IMR-90 (cell line): ENCODE measurements at regions not wholly inside any gene's neighbourhood (a gene's known extent, or its start where the extent isn't known, plus 50 kb on each side); places are given as distances from the start of the nearest gene placed in this dataset.

Source experiments
- ATAC-seq: fragments of 200-7000 bp; cut with Tn5 transposase; 2 replicates; pipeline ENCODE4 v1.9.1; 2020; ENCODE audit warnings: low read depth, mild to moderate bottlenecking, moderate library complexity
- BruUV-seq: library from RNA; stranded (reverse); fragments of 400-500 nt; replicated peaks from 2 replicates; lab custom pipeline; 2021; lab: Mats Ljungman, UMichigan
- CTCF ChIA-PET: fragments of 300-600 bp; formaldehyde crosslinking; extraction: SDS; loops from one replicate; lab custom pipeline; 2021; ENCODE audit warnings: antibody characterized with exemption; lab: Yijun Ruan, JAX
- POLR2A ChIA-PET: fragments of 300-600 bp; sonication (Branson Sonifier 250); formaldehyde crosslinking; loops from one replicate; lab custom pipeline; 2022; ENCODE audit warnings: antibody characterized with exemption; ENCODE audit not compliant: unreplicated experiment; lab: Charles Lee
- DNase-seq: peaks from one replicate; pipeline ENCODE4 v3.0.0; 2013
- H2AFZ ChIP-seq: replicated peaks from 2 replicates; pipeline ENCODE3; 2013; ENCODE audit warnings: low read length, mild to moderate bottlenecking; ENCODE audit not compliant: poor library complexity
- H2AK5ac ChIP-seq: 2 replicates; pipeline ENCODE4 v1.6.1; 2013; ENCODE audit warnings: low read depth, low read length, inconsistent platforms
- H2AK9ac ChIP-seq: replicated peaks from 2 replicates; pipeline ENCODE3; 2013; ENCODE audit warnings: mild to moderate bottlenecking, low read depth, low read length, moderate library complexity; ENCODE audit not compliant: poor library complexity
- H2BK120ac ChIP-seq: 2 replicates; pipeline ENCODE4 v1.6.1; 2013; ENCODE audit warnings: low read depth, low read length, inconsistent platforms
- H2BK15ac ChIP-seq: 3 replicates; pipeline ENCODE4 v1.6.1; 2013; ENCODE audit warnings: low read depth, low read length, inconsistent platforms
- H2BK20ac ChIP-seq: 2 replicates; pipeline ENCODE4 v1.6.1; 2013; ENCODE audit warnings: low read depth, mild to moderate bottlenecking, inconsistent platforms, low read length, moderate library complexity
- H2BK5ac ChIP-seq: 2 replicates; pipeline ENCODE4 v1.6.1; 2013; ENCODE audit warnings: mild to moderate bottlenecking, low read depth, low read length, inconsistent platforms; ENCODE audit not compliant: poor library complexity, severe bottlenecking
- H3K14ac ChIP-seq: replicated peaks from 2 replicates; pipeline ENCODE4 v1.6.1; 2013; ENCODE audit warnings: low read depth, low read length, inconsistent platforms
- H3K18ac ChIP-seq: 2 replicates; pipeline ENCODE4 v1.6.1; 2013; ENCODE audit warnings: low read depth, low read length, control low read depth
- H3K23ac ChIP-seq: 2 replicates; pipeline ENCODE4 v1.6.1; 2013; ENCODE audit warnings: low read depth, low read length, inconsistent platforms
- H3K27ac ChIP-seq: 2 replicates; pipeline ENCODE4 v1.5.1; 2013; ENCODE audit warnings: mild to moderate bottlenecking, control low read depth, low read length; ENCODE audit not compliant: insufficient read depth
- H3K27me3 ChIP-seq: 2 replicates; pipeline ENCODE4 v1.6.1; 2013; ENCODE audit warnings: low read length; ENCODE audit not compliant: control insufficient read depth, insufficient read depth
- H3K36me3 ChIP-seq: 2 replicates; pipeline ENCODE4 v1.6.1; 2013; ENCODE audit warnings: low read length, mixed read lengths; ENCODE audit not compliant: control insufficient read depth, insufficient read depth
- H3K4ac ChIP-seq: 2 replicates; pipeline ENCODE4 v1.6.1; 2013; ENCODE audit warnings: low read depth, low read length, inconsistent platforms
- H3K4me1 ChIP-seq: 2 replicates; pipeline ENCODE4 v1.6.1; 2013; ENCODE audit warnings: low read length, mixed read lengths; ENCODE audit not compliant: control insufficient read depth, insufficient read depth
- H3K4me2 ChIP-seq: 2 replicates; pipeline ENCODE4 v1.6.1; 2013; ENCODE audit warnings: low read depth, mild to moderate bottlenecking, control low read depth, low read length, moderate library complexity
- H3K4me3 ChIP-seq: 2 replicates; pipeline ENCODE4 v1.5.1; 2013; ENCODE audit warnings: low read depth, mild to moderate bottlenecking, control low read depth, low read length, moderate library complexity; ENCODE audit not compliant: insufficient read depth
- H3K56ac ChIP-seq: 2 replicates; pipeline ENCODE4 v1.6.1; 2013; ENCODE audit warnings: low read length, inconsistent platforms; ENCODE audit not compliant: insufficient read depth; ENCODE audit errors: extremely low read depth
- H3K79me1 ChIP-seq, 2 experiments: 2 replicates each; pipeline ENCODE4 v1.6.1; 2013; ENCODE audit warnings: low read length in 2 of 2, inconsistent platforms in 1 of 2, low read depth in 1 of 2
- H3K9ac ChIP-seq: 2 replicates; pipeline ENCODE4 v1.6.1; 2013; ENCODE audit warnings: low read depth, low read length, control low read depth
- H3K9me1 ChIP-seq: 2 replicates; pipeline ENCODE4 v1.6.1; 2013; ENCODE audit warnings: low read length, inconsistent platforms; ENCODE audit not compliant: insufficient read depth
- H3K9me3 ChIP-seq: 2 replicates; pipeline ENCODE4 v1.6.1; 2013; ENCODE audit warnings: low read length; ENCODE audit not compliant: control insufficient read depth, insufficient read depth
- H4K20me1 ChIP-seq: 2 replicates; pipeline ENCODE4 v1.6.1; 2013; ENCODE audit warnings: low read length, inconsistent platforms; ENCODE audit not compliant: insufficient read depth
- H4K5ac ChIP-seq: 2 replicates; pipeline ENCODE4 v1.6.1; 2013; ENCODE audit warnings: mild to moderate bottlenecking, low read depth, low read length, control low read depth
- H4K8ac ChIP-seq, 2 experiments: 2 replicates each; pipeline ENCODE4 v1.6.1; 2013; ENCODE audit warnings: low read depth in 2 of 2, low read length in 2 of 2, control low read depth in 1 of 2, inconsistent platforms in 1 of 2
- H4K91ac ChIP-seq: 2 replicates; pipeline ENCODE4 v1.6.1; 2013; ENCODE audit warnings: low read depth, low read length, inconsistent platforms; ENCODE audit not compliant: insufficient read depth
- BHLHE40 ChIP-seq: fragments of 150-350 bp; IDR thresholded peaks from 2 replicates; pipeline ENCODE4 v1.6.1; 2016; ENCODE audit warnings: mild to moderate bottlenecking, low read depth, low read length
- CHD1 ChIP-seq: IDR thresholded peaks from 2 replicates; pipeline ENCODE4 v1.6.1; 2012; ENCODE audit warnings: low read depth, low read length, improper control_type of control experiment
- CTCF ChIP-seq: conservative IDR thresholded peaks from 2 replicates; pipeline ENCODE4 v1.5.1; 2012; ENCODE audit warnings: mild to moderate bottlenecking, low read depth, low read length, improper control_type of control experiment
- NFE2L2 ChIP-seq: fragments of 150-350 bp; IDR thresholded peaks from 2 replicates; pipeline ENCODE4 v1.6.1; 2016; ENCODE audit warnings: low read depth, mild to moderate bottlenecking, low read length
- POLR2A ChIP-seq: IDR thresholded peaks from 2 replicates; pipeline ENCODE4 v1.6.1; 2012; ENCODE audit warnings: mild to moderate bottlenecking, low read depth, low read length
- RAD21 ChIP-seq: IDR thresholded peaks from 2 replicates; pipeline ENCODE4 v1.6.1; 2012; ENCODE audit warnings: low read length, improper control_type of control experiment
- RCOR1 ChIP-seq: IDR thresholded peaks from 2 replicates; pipeline ENCODE4 v1.6.1; 2012; ENCODE audit warnings: mild to moderate bottlenecking, low read length, improper control_type of control experiment; ENCODE audit not compliant: insufficient replicate concordance
- SMC3 ChIP-seq: fragments of 150-350 bp; IDR thresholded peaks from 2 replicates; pipeline ENCODE4 v1.6.1; 2016; ENCODE audit warnings: low read depth, mild to moderate bottlenecking, antibody characterized with exemption, low read length, moderate library complexity
- USF2 ChIP-seq: fragments of 150-350 bp; IDR thresholded peaks from 2 replicates; pipeline ENCODE4 v1.6.1; 2017; ENCODE audit warnings: mild to moderate bottlenecking, antibody characterized with exemption, low read length, low read depth
- WGBS, 2 experiments: methylation state at CpG; one replicate each; pipeline versions ENCODE4 v1.1.5 to v1.1.7; 2013; ENCODE audit warnings: missing lambda C conversion rate in 2 of 2; ENCODE audit not compliant: insufficient read length in 1 of 2; ENCODE audit errors: extremely low coverage in 2 of 2; 5-methylcytosine and 5-hydroxymethylcytosine counted together
- dilution Hi-C: fragments of 300-500 bp; cut with HindIII; formaldehyde crosslinking; loops from one replicate; pipeline ENCODE4 v1.14.3; 2018; ENCODE audit warnings: low sequenced_read_pairs; ENCODE audit not compliant: unreplicated experiment
- in situ Hi-C: fragments of 300-500 bp; cut with MboI; formaldehyde crosslinking; loops from 3 replicates; pipeline ENCODE4 v1.14.3; 2019; ENCODE audit warnings: low sequenced_read_pairs, inconsistent platforms, mixed read lengths
- intact Hi-C: fragments of 100-400 bp; cut with micrococcal nuclease; formaldehyde crosslinking; loops from 2 replicates; pipeline ENCODE4 v1.10.0; 2022
- TF ChIP-seq, protein P1 (sequence below): fragments of 150-350 bp; IDR thresholded peaks from 2 replicates; pipeline ENCODE4 v1.6.1; 2016; ENCODE audit warnings: low read depth, mild to moderate bottlenecking, low read length, moderate library complexity, borderline replicate concordance

DNA sequence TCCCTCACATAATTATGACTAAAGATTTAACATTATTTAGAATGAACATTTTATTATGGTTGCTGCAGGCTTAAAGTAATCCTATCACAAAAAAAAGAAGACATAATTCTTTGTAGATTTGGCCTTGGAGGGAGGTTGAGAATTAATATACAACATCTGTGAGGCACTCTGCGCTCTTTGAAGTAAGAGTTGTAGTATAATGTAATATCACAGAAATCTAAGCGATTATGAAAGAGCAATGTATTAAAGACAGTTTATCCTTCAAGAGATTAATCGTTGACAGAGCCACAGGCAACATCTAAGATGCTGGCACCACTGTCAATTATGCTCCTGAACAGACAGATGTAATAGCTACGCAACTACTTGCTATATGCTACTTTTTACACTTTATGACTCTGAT is 946.8 kb downstream of the GRIK2 start:
- TF ChIP-seq SMC3, result no peak
- TF ChIP-seq BHLHE40, result no peak
- no peak for TF ChIP-seq USF2
- TF ChIP-seq, protein P1, sequence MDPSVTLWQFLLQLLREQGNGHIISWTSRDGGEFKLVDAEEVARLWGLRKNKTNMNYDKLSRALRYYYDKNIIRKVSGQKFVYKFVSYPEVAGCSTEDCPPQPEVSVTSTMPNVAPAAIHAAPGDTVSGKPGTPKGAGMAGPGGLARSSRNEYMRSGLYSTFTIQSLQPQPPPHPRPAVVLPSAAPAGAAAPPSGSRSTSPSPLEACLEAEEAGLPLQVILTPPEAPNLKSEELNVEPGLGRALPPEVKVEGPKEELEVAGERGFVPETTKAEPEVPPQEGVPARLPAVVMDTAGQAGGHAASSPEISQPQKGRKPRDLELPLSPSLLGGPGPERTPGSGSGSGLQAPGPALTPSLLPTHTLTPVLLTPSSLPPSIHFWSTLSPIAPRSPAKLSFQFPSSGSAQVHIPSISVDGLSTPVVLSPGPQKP, result no peak
- TF ChIP-seq RCOR1, result no peak
- TF ChIP-seq CHD1, result no peak
- TF ChIP-seq CTCF, result no peak
- no peak for TF ChIP-seq POLR2A
- no peak for TF ChIP-seq NFE2L2
- no peak for TF ChIP-seq RAD21
- CTCF ChIA-PET, result no interaction called here
- Histone ChIP-seq H4K5ac (no peak overlapping the region), H4K20me1 (no peaks in the 10 kb centered on the region), H2BK120ac (no peak overlapping the region), H3K4me2 (no peak overlapping the region), H3K4me1 (no peaks in the 10 kb centered on the region), H2BK5ac (no peak overlapping the region), H3K4me3 (no peak overlapping the region), H3K23ac (no peak overlapping the region), H3K79me1 (no peaks in the 10 kb centered on the region), H2AK9ac (no peak overlapping the region), H3K18ac (no peak overlapping the region), H2AK5ac (no peak overlapping the region), H3K36me3 (no peaks in the 10 kb centered on the region), H2AFZ (no peak overlapping the region), H3K14ac (no peak overlapping the region), H4K91ac (no peak overlapping the region), H3K4ac (no peak overlapping the region), H3K27ac (no peak overlapping the region), H3K9ac (no peak overlapping the region), H3K27me3 (no peaks in the 10 kb centered on the region), H4K8ac (no peak overlapping the region), H2BK20ac (no peak overlapping the region), H2BK15ac (no peak overlapping the region), H3K9me1 (no peaks in the 10 kb centered on the region), H3K9me3 (no peaks in the 10 kb centered on the region), H3K56ac (no peak overlapping the region)
- intact Hi-C loops, result no loop called here
- no CpG with 5 or more reads among the region's 4 CpGs for WGBS, 2 experiments
- no peak for ATAC-seq
- BruUV-seq, result no TSS peak
- in situ Hi-C loops, result no loop called here
- POLR2A ChIA-PET, result no interaction called here
- DNase-seq, result no peak
- dilution Hi-C loops, result no loop called here
